HG03439 (cell line): ENCODE measurements at regions not wholly inside any gene's neighbourhood (a gene's known extent, or its start where the extent isn't known, plus 50 kb on each side); places are given as distances from the start of the nearest gene placed in this dataset.
"Not testable (repeated sequence)": the region's sequence is repeated elsewhere in the genome, so short reads cannot be mapped to it uniquely, and the experiment has no call there.

Experiments
- ATAC-seq: cut with Tn5 transposase; IDR thresholded peaks from one replicate; pipeline ENCODE4 v1.9.1; 2021; ENCODE audit warnings: mild to moderate bottlenecking, moderate library complexity; ENCODE audit not compliant: unreplicated experiment

DNA sequence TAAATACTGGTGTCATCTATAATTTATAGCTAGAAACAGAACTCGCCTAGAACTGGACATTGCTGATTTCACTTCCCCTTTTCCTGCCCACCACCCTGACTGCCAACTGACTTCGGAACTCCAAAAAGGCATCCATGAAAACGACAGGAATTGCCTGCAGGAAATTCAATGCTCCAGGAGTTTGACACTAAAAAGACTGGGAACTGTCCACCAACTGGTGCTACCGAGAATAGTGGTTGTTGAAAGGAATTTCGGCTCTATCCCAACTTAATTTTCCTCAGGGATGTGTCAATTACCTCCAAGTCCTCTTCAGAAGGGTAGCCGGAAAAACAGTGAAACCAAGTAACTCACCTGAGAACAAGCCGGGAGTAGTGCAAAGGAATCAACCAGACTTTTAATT, 440.0 kb downstream of the PRELID2 start:
- ATAC-seq: not testable (repeated sequence)

DNA sequence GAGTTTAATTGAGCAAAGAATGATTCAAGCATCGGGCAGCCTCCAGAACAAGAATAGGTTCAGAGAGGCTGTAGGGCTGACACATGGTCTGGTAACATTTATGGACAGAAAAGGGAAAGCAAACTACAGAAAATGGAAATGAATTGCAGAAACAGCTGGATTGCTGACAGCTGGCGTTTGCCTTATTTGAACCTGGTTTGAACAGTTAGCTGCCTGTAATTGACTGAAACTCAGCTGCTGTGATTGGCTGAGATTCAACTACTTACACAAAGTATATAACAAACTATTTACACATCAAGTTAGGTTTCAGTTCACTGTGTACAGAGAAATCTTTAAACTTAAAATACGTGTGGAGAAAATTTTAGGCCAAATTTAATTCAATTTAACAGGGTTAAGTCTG, 441.7 kb downstream of the PRELID2 start:
- ATAC-seq: no peak

DNA sequence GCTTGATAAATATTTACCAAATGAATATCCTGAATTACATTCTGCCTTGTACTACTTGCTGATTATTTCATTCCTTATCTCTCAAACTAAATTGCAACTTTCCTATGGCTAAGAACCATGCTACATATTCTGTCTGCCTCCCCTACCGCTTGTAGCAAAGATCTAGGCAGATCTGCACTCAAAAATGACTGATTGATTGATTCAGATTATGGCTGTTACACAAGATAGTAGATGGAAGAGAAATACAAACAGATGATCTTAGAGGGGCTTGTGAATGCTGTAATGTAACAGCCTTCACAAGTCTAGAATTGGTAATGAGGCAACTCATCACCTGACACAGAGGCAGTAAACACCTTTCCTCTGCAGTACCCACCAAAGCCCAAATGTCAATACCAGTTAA, 446.1 kb downstream of the PRELID2 start:
- no peak for ATAC-seq

DNA sequence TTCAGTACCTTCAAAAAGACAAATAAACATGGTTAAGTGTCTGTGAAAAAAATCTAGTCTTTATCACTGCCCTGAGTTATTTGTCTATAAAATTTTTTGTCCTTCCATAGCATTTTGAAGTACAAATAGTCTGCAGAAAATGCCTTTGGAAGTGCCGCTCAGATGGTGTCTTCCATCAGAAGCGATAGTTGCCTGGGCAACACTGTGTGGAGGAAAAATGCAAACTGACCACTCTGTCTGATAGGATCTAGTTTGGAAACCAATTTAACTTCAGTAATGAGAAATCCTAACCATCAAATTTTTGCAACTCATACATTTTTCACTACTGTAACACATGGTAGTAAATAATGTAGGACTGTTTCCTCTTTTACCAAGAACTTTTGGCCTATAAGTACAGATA, 449.9 kb downstream of the PRELID2 start:
- ATAC-seq: no peak

DNA sequence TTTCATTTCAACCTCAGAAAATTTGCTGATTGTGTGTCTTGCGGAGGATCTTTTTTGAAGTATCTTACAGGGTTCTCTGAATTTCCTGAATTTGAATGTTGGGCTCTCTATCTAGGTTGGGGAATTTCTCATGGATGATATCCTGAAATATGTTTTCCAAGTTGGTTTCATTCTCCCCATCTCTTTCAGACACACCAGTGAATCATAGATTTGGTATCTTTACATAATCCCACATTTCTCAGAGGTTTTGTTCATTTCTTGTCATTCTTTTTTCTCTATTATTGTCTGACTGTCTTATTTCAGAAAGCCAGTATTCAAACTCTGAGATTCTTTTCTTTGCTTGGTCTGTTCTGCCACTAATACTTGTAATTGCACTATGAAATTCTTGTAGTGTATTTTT, 456.9 kb downstream of the PRELID2 start:
- no peak for ATAC-seq

DNA sequence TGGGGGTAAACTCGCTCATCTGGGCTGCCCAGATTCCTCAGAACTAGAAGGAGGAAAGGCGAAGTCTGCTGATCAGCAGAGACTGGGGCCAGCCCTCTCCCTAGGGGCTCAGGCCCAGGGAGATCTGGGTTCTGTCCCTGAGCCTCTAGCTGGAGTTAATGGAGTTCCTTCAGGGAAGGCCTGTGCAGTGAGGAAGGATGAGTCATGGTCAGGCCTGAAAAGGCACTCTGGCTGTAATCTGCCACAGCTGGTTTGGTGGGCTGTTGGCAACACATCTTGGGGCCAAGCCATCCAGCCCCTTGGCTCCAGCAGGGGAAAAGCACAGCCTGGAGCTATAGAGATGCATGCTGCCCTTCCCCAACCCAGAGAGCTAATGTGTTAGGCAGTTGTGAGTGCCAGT, 459.6 kb downstream of the PRELID2 start:
- no peak for ATAC-seq

DNA sequence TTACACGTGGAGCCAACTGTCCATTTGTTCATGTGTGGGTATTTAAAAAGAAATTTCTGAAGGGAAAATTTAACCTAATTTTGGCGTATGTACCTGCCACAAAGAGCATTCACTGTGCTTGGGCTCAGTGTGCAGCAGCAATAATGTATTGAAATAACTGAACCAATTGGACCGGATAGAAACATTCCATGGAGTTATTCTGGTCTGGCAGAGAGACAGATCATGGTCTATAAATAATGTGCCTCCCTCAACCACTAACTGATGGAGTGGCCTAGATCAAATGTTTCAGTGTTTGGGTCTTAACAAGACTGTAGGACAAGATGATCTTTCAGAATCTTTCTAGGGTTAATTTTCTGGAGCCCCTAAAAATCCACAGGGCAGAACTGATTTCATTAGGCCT, 469.7 kb downstream of the PRELID2 start:
- ATAC-seq: no peak

DNA sequence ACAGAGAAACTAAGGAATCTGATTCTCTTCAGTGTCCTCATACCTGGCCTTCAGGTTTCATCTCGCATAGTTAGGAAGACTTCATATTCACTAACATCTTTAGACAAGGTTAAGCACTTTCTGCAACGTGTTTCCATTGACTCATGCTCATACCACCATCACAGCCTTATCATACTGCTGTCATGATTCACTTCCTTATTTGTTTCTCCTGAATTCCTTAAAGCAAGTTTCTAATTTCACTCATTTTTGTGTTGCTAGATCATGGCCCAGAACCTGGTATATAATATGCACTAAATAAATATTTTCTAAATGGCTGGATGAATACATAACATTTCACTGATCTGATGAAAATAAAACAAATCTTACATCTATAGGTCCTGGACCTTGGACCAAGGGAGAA, 472.9 kb downstream of the PRELID2 start:
- no peak for ATAC-seq

DNA sequence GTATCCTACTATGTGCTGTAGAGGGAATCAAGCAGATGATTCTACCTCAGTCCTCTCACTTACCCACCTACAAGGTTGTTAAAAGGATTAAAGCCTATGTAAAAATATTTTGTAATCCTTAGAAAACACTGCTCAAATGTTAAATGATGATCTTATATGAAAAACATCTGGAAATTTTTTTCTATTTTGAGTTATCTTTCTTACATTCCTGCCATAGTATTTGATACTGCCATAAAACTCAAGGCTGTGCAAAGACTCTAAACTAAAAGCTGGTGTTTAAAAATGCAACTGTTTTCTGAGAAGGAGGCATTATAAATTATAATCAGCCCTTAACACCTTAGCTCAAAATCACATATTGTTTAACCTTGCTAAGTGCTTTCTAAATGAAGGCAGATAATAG, 474.2 kb downstream of the PRELID2 start:
- ATAC-seq: no peak

DNA sequence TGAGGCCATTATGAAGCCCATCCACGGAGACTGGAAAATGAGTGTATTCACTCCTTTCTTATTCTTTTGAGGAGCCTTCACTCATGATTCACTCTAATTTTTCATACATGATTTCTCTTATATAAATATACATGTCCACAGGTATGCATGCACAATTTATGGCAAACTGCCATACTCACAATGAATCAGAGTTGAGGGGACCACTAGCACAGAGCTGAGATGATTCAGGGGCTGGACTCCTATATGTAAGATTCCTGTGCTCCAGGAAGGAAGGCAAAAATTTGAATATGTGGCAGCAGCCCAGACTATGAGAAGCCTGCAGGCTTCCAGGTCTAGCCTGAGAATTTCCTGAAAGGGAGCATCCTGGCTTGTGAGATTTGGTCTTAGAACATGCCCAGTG, 484.6 kb downstream of the PRELID2 start:
- no peak for ATAC-seq

DNA sequence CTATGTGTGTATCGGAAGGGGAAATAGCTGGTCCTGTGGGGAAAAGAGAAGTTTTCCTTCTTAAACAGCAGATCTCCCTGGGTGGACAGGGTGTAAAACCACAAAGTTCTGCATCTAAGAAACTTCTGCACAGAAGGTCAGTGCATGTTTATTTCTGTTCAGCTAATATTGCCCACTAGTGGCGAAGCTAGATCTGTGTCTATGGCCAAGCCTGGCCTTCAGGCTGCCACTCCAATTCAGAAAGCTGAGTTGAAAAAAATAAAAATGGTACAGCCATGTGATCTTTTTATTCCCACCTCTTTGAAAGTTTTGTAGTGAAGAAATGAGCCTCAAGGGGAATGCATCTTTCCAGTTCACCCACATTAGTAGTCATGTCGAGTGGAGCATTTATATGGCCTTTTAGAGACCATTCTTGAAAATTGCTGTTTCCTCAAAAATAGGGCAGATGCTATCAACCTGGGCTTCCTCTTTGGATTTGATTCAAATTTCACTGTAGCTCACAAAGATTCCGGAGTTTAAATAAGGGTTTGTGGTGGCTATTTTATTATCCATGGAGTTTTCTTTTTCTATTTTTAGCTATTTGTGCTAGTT, 488.0 kb downstream of the PRELID2 start:
- ATAC-seq: no peak

DNA sequence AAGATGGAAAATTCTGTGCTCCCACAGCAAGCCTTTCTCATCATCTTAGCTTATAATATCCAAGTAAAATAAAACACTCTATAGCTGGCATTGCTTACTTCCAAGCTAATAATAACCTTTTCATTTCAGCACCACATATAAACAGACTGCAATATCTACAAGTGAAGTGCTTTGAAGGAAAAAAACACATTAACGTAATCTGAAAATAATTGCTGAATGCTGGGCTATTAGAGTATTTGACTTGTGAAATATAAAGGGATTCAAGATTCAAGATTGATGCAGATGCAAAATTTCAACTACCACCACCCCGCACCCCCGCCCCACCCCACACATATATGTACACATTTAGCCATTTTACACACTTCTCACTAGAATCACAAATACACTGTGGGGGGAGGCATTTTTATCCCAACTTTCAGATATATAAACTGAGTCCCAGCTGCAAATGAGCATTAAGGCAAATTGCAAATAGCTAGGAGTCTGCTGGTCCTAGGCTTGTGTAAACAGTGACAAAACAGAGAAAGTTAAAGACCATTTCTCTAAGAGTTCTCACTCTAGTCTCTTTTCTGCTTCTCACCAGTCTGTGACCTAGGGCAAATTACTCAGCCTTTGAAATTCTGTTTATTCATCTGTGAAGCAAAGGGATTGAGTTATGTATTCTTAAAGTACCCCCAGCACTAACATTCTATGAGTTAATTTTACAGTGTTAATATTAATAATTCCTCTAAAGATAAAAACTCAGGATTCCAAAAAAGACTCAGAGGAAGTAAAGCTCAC, 489.4 kb downstream of the PRELID2 start:
- no peak for ATAC-seq

DNA sequence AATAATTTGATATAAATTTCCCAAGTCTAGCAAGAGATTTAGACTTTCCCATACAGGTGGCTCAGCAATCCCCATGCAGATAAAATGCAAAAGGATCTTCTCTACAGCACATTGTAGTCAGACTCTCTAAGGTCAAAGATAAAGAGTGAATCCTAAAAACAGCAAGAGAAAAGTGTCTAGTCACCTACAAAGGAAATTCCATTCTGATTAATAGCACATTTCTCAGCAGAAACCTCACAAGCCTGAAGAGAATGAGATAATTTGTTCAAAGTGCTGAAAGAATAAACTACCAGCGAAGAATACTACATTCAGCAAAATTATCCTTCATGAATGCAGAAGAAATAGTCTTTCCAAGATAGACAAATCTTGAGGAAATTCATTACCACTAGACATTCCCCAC, 493.3 kb downstream of the PRELID2 start:
- ATAC-seq: no peak

DNA sequence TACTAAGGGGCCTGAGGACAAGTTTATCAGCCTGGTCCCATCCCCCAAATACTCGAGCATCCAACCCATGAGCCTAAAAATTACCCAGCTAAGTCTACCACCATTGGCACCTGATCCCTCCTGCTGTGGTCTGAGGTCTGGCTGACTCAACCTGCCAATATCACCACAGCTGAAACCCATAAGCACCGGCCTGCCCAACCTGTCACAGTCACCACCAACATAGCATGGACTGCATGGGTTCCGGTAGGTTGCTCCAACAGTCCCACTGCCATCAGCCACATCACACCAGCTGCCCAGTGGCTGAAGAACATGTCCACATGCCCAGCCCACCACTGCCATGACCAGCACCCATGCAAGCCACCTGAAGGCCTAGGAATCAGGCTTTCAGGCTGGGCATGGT, 495.0 kb downstream of the PRELID2 start:
- no peak for ATAC-seq

DNA sequence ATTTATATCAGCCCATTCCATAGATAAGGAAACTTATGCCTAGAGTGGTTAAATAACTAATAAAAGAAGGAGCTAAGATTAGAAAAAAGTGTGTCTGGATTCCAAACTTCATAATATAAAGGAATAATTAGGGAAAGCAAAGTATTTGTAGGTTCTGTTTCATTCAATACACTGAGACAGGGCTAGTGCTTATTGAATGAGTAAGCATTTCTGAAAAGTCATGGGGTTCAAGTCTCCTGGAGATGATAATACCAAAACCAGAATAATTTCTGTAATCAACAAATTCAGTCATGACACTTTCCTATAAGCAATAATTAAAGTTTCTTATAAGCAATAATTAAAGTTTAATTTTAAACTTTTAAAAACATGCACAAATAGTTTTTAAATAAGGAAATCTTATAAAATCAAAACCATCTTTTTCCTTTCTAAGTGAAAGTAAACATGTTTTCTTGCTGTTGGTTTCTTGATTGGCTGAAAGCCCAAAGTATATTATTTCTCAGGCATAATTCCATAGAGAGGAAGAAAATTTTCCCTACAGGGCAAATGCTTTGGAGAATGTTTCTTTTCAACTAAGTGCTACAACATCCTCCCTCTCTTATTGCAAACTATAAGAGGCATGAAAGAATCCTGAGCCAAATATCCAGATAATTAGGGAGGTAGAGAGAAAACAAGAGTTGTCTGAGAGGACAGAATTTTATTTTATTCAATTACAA, 510.2 kb downstream of the PRELID2 start:
- no peak for ATAC-seq

DNA sequence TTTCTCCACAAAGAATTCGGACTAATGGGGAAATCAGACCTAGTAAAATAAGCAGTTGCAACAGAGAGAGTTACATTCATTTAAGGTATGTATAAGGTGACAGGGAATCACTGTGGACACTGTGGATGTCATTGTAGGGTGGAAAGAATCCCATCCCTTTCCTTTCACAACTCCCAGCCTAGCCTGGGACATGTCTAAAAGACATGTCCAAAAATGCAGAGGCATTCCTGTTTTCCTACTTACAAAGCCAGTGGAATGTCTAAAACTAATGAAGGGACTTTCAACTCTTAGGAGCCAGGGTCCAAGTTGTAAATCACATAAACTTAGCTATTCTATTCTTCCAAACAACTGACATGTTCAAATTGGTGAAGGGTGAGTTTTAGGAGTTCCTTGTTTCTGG, 511.0 kb downstream of the PRELID2 start:
- ATAC-seq: no peak

DNA sequence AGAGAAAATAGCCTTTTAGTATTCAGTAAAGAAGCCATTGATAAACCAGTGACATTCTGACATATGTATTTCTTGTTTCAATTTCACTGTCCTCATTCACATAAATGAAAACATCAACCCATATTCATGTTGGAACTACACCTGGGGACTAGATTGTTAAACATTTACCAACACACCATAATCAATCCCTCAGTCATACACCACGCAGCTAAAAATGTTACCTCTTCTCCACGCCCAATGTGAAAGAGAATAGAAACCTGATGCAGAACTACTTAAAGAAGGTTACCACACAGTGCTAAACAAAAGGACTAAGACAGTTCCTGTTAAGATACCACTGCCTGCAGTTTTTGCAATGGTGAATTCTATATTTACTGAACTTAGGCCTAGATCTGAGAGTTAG, 518.9 kb downstream of the PRELID2 start:
- ATAC-seq: no peak

DNA sequence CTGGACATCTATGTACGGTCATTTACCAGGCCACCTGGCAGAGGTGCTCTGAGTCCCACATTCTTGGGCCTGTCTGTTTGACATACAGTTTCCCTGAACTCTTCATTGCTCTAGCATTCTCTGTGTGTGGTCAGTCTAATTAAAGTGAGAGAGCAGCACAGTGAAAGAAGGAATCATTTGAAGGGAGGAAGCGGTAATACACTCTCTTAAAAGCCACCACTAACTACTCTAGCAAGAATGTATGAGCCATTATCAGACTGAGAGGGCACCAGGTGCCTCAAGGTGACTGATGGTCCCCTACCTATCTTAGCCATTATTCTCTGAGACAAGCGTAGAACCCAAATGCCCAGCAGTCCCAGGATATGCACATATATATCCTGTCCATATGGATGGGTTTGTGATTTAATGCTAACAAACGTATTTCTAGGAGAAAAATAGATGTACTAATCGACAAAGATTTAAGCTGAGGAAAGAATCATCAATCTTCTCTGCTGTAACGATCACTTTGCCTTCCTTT, 527.2 kb downstream of the PRELID2 start:
- ATAC-seq: no peak

DNA sequence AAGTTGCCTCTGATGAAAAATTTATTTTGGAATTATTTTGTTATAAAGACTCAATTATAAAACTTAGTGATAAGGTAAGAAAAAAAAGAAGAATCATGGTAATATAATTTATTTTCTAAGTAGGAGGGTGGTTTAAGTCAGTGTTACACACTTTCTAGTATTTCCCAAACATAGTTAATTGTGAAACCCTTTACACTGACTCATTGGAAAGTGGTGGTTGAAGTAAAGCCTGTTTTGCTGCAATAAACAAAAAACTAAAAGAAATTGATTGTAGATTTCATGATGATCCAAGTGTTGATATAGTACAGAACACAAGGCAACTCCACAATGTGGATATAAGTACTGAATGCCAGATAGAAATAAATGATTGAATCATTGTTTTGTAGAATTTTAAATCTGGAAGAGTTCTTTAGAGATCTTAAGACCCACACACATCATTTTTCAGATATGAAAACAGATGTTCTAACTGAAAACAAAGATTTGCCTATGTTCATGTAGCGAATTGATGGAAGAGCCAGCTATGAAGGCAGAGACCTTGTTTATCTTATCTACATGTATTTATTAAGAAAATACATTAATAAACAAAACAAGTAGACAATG, 539.8 kb downstream of the PRELID2 start:
- no peak for ATAC-seq

DNA sequence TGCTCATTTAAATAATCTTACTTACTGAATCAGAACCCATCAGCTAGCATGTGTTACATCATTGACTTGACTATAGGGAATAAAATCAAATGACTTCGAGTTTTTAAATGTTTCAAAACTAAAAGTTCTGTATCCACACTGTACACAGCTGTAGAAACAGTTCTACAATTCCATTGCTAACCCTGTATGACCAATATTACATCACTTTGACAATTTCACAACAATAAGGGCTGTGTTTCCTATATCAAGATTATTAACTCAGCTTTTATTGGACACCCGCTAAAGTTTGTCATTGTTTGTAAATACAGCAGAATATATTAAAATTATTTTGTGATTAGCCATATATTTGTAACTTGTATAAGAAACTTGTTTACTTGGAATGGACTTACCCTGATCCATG, 540.8 kb downstream of the PRELID2 start:
- no peak for ATAC-seq

DNA sequence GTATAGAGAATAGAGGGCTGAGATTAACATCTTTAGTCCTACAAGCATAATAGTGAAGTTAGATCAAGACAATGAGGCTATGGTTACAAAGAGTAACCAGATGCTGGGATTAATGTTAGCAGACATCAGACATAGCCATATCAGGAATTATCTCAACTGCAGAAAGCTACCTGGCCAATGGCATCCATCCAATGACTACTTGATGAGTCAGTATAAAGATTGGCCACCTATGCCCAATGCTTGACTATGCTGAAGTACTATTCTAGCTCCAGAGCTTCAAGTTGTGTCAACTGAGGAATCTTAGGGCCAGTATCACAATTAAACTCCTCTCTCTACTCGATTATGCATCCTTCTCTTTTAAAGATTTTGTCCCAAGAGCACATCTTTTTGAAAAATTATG, 541.4 kb downstream of the PRELID2 start:
- no peak for ATAC-seq

DNA sequence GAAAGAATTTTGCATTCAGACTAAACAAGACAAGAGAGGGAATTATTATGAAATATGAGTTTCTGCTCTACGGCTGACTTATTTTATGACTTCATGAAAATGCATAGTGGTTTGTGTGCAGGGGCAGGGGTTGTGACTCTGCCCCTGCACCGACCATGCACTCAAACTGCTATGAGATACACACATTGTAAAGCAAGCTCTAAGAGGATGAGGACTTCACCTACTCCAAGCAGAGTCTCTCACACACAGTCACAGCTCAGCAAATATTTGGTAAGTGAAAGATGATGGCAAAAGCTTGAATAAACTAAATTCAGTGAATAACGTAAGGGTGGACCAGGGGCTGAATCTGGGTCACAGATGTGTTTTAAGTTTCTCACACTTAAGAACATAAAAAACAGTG, 542.9 kb downstream of the PRELID2 start:
- ATAC-seq: no peak
